ENCODE measurements at regions not wholly inside any gene's neighbourhood (a gene's known extent, or its start where the extent isn't known, plus 50 kb on each side); places are given as distances from the start of the nearest gene placed in this dataset.
"Not testable (repeated sequence)": the region's sequence is repeated elsewhere in the genome, so short reads cannot be mapped to it uniquely, and the experiment has no call there.

DNA sequence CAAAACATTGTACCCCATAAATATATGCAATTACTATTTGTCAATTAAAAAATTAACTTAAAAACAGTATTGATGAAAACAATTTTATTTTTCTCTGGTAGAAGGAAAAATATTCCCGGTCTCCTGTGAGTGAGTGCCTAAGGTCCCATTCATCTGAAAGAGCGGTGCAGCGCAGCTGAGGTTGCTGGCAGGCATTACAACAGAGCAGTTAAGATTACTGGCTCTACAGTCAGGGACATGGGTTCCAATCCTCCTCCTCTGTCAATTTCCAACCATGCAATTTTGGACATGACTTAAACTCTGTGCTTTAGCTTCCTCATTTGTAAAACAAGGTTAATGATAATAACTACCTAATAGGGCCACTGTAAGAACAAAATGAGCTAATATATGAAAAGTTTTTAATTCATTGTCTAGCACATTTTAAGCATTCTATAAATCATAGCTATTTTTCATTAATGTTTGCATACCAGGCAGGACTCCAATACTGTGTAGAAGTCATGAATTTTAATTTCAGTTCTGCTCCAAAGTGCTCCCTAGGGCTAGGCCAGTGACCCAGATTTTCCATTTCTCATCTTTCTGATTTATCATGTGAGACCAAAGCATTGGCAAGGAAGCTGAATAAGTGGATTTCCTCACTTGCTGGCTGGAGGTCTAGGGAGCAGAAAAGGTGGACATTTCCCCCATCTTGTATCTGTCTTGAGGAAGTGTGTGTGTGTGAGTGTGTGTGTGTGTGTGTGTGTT, 174.2 kb upstream of the NBPF19 start:
- TF ChIP-seq EZH2 (IDR thresholded peaks at IDR 0.05; ENCODE audit: borderline replicate concordance, low read length) = not testable (repeated sequence)
- TF ChIP-seq, protein P1, sequence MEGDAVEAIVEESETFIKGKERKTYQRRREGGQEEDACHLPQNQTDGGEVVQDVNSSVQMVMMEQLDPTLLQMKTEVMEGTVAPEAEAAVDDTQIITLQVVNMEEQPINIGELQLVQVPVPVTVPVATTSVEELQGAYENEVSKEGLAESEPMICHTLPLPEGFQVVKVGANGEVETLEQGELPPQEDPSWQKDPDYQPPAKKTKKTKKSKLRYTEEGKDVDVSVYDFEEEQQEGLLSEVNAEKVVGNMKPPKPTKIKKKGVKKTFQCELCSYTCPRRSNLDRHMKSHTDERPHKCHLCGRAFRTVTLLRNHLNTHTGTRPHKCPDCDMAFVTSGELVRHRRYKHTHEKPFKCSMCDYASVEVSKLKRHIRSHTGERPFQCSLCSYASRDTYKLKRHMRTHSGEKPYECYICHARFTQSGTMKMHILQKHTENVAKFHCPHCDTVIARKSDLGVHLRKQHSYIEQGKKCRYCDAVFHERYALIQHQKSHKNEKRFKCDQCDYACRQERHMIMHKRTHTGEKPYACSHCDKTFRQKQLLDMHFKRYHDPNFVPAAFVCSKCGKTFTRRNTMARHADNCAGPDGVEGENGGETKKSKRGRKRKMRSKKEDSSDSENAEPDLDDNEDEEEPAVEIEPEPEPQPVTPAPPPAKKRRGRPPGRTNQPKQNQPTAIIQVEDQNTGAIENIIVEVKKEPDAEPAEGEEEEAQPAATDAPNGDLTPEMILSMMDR (IDR thresholded peaks at IDR 0.05; ENCODE audit: low read length) = not testable (repeated sequence)
